OCI-LY1 (cell line): ENCODE measurements at regions not wholly inside any gene's neighbourhood (a gene's known extent, or its start where the extent isn't known, plus 50 kb on each side); places are given as distances from the start of the nearest gene placed in this dataset.

Experiments used
- H2AFZ ChIP-seq: fragments of 200-600 bp; sonication (generic), shearing (Covaris generic); 2 replicates; pipeline ENCODE4 v1.6.0; 2014; ENCODE audit warnings: antibody characterized with exemption, mild to moderate bottlenecking, low read length
- H3F3A ChIP-seq: fragments of 200-600 bp; sonication (generic), shearing (Covaris generic); 2 replicates; pipeline ENCODE4 v1.6.0; 2014; ENCODE audit warnings: mild to moderate bottlenecking, antibody characterized with exemption, low read length, moderate library complexity; ENCODE audit not compliant: insufficient read depth
- H3K27ac ChIP-seq: fragments of 200-600 bp; sonication (generic); 2 replicates; pipeline ENCODE4 v1.5.1; 2014; ENCODE audit warnings: low read length, mixed run types, mild to moderate bottlenecking, low read depth; ENCODE audit not compliant: poor library complexity, severe bottlenecking
- H3K27me3 ChIP-seq: fragments of 200-600 bp; sonication (generic); 2 replicates; pipeline ENCODE4 v1.6.0; 2014; ENCODE audit warnings: antibody characterized with exemption, mild to moderate bottlenecking, low read length, moderate library complexity; ENCODE audit not compliant: insufficient read depth
- H3K36me3 ChIP-seq: fragments of 200-600 bp; sonication (generic); 2 replicates; pipeline ENCODE4 v1.6.1; 2014; ENCODE audit warnings: mild to moderate bottlenecking, antibody characterized with exemption, low read length, moderate library complexity, mixed read lengths; ENCODE audit not compliant: insufficient read depth
- H3K4me1 ChIP-seq: fragments of 200-600 bp; sonication (generic); 2 replicates; pipeline ENCODE4 v1.5.1; 2014; ENCODE audit warnings: mild to moderate bottlenecking, low read length, moderate library complexity; ENCODE audit not compliant: insufficient read depth, severe bottlenecking
- H3K4me2 ChIP-seq: fragments of 200-600 bp; sonication (generic), shearing (Covaris generic); 2 replicates; pipeline ENCODE4 v1.6.1; 2014; ENCODE audit warnings: low read length
- H3K4me3 ChIP-seq: fragments of 200-600 bp; sonication (generic); 2 replicates; pipeline ENCODE4 v1.5.1; 2014; ENCODE audit warnings: low read length, low read depth, mild to moderate bottlenecking, mixed read lengths; ENCODE audit not compliant: poor library complexity, severe bottlenecking
- H3K79me2 ChIP-seq: fragments of 200-600 bp; shearing (Covaris generic); 2 replicates; pipeline ENCODE4 v1.6.1; 2016; ENCODE audit warnings: mixed run types, low read length, mixed read lengths; ENCODE audit not compliant: insufficient read depth
- H3K9ac ChIP-seq: fragments of 200-600 bp; sonication (generic), shearing (Covaris generic); 2 replicates; pipeline ENCODE4 v1.6.1; 2014; ENCODE audit warnings: mild to moderate bottlenecking, low read length, mixed read lengths
- H3K9me2 ChIP-seq: fragments of 200-600 bp; sonication (generic), shearing (Covaris generic); 2 replicates; pipeline ENCODE4 v1.6.1; 2014; ENCODE audit warnings: low read depth, mild to moderate bottlenecking, low read length, mixed read lengths
- H3K9me3 ChIP-seq: fragments of 200-600 bp; shearing (Covaris generic); 2 replicates; pipeline ENCODE4 v1.6.1; 2014; ENCODE audit warnings: low read length, mixed read lengths
- H4K20me1 ChIP-seq: fragments of 200-600 bp; sonication (generic), shearing (Covaris generic); 2 replicates; pipeline ENCODE4 v1.6.0; 2016; ENCODE audit warnings: mild to moderate bottlenecking, low read length; ENCODE audit not compliant: insufficient read depth
- EZH2 ChIP-seq: fragments of 200-600 bp; sonication (generic), shearing (Covaris generic); IDR thresholded peaks from 2 replicates; pipeline ENCODE4 v1.8.0; 2017; ENCODE audit warnings: borderline replicate concordance, mixed run types, mild to moderate bottlenecking, antibody characterized with exemption, low read length, moderate library complexity, mixed read lengths
- TF ChIP-seq, protein P1 (sequence below): fragments of 200-600 bp; sonication (generic), shearing (Covaris generic); IDR thresholded peaks from 2 replicates; pipeline ENCODE4 v1.5.1; 2017; ENCODE audit warnings: mild to moderate bottlenecking, antibody characterized with exemption, low read length, moderate library complexity, mixed read lengths

DNA sequence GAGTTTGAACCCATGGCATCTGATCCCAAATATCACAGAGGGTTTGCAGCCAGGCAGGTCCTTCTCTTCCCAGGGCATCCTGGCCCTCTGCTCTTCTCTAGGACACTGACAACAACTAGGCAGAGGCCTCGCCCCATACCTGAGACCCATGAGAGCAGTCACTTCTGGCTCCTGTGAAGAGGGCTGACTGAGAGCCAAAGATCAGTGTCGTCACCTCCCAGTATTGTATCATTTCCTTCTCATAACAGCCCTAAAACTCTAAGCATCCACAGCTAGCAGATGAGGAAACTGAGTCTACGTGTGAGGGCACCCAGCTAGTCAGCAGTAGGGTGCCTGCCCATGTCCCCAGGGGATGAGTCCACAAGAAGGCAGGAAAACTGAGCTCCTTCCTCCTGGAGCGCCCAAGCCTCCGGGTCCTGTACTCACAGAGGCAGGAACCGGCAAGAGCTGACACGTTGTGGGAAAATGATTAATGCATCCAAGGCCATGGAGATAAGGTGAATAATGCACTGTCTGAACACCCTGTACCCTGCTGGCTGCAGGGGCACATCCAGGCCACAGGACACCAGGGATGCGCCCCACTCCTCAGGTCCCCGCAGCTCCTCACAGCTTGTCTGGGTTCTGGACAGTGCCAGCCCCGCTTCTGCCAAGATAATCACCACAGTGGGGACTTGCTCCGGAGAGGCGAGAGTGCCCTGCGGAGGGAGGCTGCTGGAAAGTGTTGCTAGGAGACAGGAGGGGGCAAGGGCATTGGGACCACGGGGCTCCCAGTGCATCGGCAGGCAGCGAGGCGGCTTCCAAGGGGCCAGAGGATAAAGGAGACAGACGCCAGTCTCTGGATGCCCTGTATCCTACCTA lies 340.0 kb downstream of the NPHP4 start:
- Histone ChIP-seq H3K4me2 (no peak overlapping the region), H3K9me3 (no peaks in the 10 kb centered on the region), H4K20me1 (no peaks in the 10 kb centered on the region), H3K27ac (no peak overlapping the region), H3K79me2 (no peaks in the 10 kb centered on the region), H3K4me3 (no peak overlapping the region), H3K9me2 (no peaks in the 10 kb centered on the region), H3K4me1 (no peaks in the 10 kb centered on the region), H2AFZ (no peak overlapping the region), H3K27me3 (0 out of 2 replicates have a peak, but pooled peaks cover 5% of the 10 kb centered on the region), H3K36me3 (no peaks in the 10 kb centered on the region), H3K9ac (no peak overlapping the region), H3F3A (no peaks in the 10 kb centered on the region)
- no peak for TF ChIP-seq EZH2
- TF ChIP-seq, protein P1, sequence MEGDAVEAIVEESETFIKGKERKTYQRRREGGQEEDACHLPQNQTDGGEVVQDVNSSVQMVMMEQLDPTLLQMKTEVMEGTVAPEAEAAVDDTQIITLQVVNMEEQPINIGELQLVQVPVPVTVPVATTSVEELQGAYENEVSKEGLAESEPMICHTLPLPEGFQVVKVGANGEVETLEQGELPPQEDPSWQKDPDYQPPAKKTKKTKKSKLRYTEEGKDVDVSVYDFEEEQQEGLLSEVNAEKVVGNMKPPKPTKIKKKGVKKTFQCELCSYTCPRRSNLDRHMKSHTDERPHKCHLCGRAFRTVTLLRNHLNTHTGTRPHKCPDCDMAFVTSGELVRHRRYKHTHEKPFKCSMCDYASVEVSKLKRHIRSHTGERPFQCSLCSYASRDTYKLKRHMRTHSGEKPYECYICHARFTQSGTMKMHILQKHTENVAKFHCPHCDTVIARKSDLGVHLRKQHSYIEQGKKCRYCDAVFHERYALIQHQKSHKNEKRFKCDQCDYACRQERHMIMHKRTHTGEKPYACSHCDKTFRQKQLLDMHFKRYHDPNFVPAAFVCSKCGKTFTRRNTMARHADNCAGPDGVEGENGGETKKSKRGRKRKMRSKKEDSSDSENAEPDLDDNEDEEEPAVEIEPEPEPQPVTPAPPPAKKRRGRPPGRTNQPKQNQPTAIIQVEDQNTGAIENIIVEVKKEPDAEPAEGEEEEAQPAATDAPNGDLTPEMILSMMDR, result no peak

DNA sequence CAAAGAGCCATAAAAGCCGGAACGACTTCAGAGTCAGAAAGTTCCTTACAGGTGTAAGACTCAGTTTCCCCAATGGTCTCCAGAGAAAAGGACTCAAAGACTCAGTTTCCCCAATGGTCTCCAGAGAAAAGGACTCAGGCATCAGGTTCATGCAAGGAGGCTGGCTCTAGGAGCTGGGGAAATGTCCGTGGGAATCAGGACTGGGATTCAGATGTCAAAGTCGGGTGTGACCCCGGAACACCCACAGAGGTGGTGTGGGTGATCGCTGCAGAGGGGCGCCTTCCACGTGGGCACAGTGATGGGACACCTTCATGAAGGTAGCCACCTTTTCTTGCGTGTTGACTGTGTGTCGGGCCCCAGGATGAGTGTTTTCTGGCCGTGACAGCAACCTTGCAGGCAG lies 340.8 kb downstream of the NPHP4 start:
- Histone ChIP-seq H2AFZ (no peak overlapping the region), H3K4me3 (no peak overlapping the region), H3K4me2 (no peak overlapping the region), H3K9ac (no peak overlapping the region), H3K27ac (no peak overlapping the region), H3K36me3 (no peaks in the 10 kb centered on the region), H3K9me2 (no peaks in the 10 kb centered on the region), H3K27me3 (0 out of 2 replicates have a peak, but pooled peaks cover 8% of the 10 kb centered on the region), H3K4me1 (no peaks in the 10 kb centered on the region), H4K20me1 (no peaks in the 10 kb centered on the region), H3K79me2 (no peaks in the 10 kb centered on the region), H3K9me3 (no peaks in the 10 kb centered on the region), H3F3A (no peaks in the 10 kb centered on the region)
- TF ChIP-seq, protein P1, result no peak
- TF ChIP-seq EZH2, result no peak

DNA sequence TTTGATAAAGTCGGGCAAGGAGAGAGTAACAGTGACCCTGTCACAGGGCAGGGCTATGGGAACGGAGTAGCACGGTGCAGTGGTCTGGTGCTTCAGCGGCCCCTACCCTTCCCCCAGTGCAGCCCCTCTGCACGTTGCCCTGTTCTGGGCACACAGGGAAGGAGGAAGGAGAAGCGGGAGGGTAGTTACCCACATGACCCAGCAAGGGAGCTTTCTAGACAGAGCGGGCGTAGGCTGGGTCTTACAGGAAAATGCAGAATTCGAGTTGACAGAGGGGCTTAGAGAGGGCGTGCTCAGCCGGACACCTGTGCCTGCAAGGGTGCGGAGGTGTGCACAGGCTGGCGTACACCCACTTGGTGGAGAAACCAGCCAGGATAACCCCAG lies 341.2 kb downstream of the NPHP4 start:
- H3K9ac ChIP-seq, result no peak overlapping the region
- no peak overlapping the region for H3K4me3 ChIP-seq
- H3F3A ChIP-seq, result no peaks in the 10 kb centered on the region
- 0 out of 2 replicates have a peak, but pooled peaks cover 8% of the 10 kb centered on the region for H3K27me3 ChIP-seq
- no peak overlapping the region for H2AFZ ChIP-seq
- H3K9me2 ChIP-seq, result no peaks in the 10 kb centered on the region
- H3K36me3 ChIP-seq, result no peaks in the 10 kb centered on the region
- H4K20me1 ChIP-seq, result no peaks in the 10 kb centered on the region
- no peak for TF ChIP-seq EZH2
- TF ChIP-seq, protein P1, result no peak
- no peak overlapping the region for H3K4me2 ChIP-seq
- no peaks in the 10 kb centered on the region for H3K9me3 ChIP-seq
- H3K4me1 ChIP-seq, result no peaks in the 10 kb centered on the region
- no peaks in the 10 kb centered on the region for H3K79me2 ChIP-seq
- no peak overlapping the region for H3K27ac ChIP-seq
